Breast epithelium (tissue), 3 donors: ENCODE measurements at regions not wholly inside any gene's neighbourhood (a gene's known extent, or its start where the extent isn't known, plus 50 kb on each side); places are given as distances from the start of the nearest gene placed in this dataset.

Source experiments
- POLR2A ChIP-seq: fragments of 450-650 bp; IDR thresholded peaks from one replicate; pipeline ENCODE4 v1.6.1; 2016; ENCODE audit warnings: antibody characterized with exemption, mild to moderate bottlenecking, moderate library complexity
- POLR2AphosphoS5 ChIP-seq, 3 donors: sonication (generic); formaldehyde crosslinking; IDR thresholded peaks; one replicate each; pipeline ENCODE4 v1.6.1; 2017; ENCODE audit warnings: antibody characterized with exemption in 3 of 3
- TF ChIP-seq, protein P1 (sequence below), 3 donors: fragments of 450-650 bp; IDR thresholded peaks; one replicate each; pipeline ENCODE4 v1.5.1; 2016 to 2017; ENCODE audit warnings: antibody characterized with exemption in 3 of 3, mild to moderate bottlenecking in 3 of 3, moderate library complexity in 3 of 3

- TF ChIP-seq, protein P1, sequence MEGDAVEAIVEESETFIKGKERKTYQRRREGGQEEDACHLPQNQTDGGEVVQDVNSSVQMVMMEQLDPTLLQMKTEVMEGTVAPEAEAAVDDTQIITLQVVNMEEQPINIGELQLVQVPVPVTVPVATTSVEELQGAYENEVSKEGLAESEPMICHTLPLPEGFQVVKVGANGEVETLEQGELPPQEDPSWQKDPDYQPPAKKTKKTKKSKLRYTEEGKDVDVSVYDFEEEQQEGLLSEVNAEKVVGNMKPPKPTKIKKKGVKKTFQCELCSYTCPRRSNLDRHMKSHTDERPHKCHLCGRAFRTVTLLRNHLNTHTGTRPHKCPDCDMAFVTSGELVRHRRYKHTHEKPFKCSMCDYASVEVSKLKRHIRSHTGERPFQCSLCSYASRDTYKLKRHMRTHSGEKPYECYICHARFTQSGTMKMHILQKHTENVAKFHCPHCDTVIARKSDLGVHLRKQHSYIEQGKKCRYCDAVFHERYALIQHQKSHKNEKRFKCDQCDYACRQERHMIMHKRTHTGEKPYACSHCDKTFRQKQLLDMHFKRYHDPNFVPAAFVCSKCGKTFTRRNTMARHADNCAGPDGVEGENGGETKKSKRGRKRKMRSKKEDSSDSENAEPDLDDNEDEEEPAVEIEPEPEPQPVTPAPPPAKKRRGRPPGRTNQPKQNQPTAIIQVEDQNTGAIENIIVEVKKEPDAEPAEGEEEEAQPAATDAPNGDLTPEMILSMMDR (IDR thresholded peaks at IDR 0.05) = no peak
- no peak for TF ChIP-seq POLR2AphosphoS5 (IDR thresholded peaks at IDR 0.05)
- TF ChIP-seq POLR2A = no peak
Observed at GRCh38 chr12:126792411-126792810, 1474.6 kb upstream of the TMEM132C start.
